ENCODE measurements at regions not wholly inside any gene's neighbourhood (a gene's known extent, or its start where the extent isn't known, plus 50 kb on each side); places are given as distances from the start of the nearest gene placed in this dataset.

GRCh38 chr12:67202011-67202677 is 67.0 kb upstream of the CAND1 start:
- no peaks in the 10 kb centered on the region for H3F3A ChIP-seq (ENCODE audit: insufficient read depth, low read length, poor library complexity, severe bottlenecking)
- no peak overlapping the region for H3K4me2 ChIP-seq (ENCODE audit: low read length)
- H3K27ac ChIP-seq (ENCODE audit: low read length), result no peak overlapping the region
- H2AFZ ChIP-seq (ENCODE audit: low read depth, low read length), result no peak overlapping the region
- no peak overlapping the region for H3K4me3 ChIP-seq (ENCODE audit: low read length)
- no peaks in the 10 kb centered on the region for H3K9me2 ChIP-seq (ENCODE audit: insufficient read depth, low read length)
- no peaks in the 10 kb centered on the region for H3K9me3 ChIP-seq (ENCODE audit: low read length)
- H3K27me3 ChIP-seq (ENCODE audit: insufficient read depth, low read depth, low read length), result no peaks in the 10 kb centered on the region
- H4K20me1 ChIP-seq (ENCODE audit: insufficient read depth), result no peaks in the 10 kb centered on the region
- H3K9ac ChIP-seq (ENCODE audit: low read length), result no peak overlapping the region
- H3K79me2 ChIP-seq (replicated peaks; ENCODE audit: insufficient read depth, low read length), result no peaks in the 10 kb centered on the region
- TF ChIP-seq TAF1 (IDR thresholded peaks at IDR 0.05; ENCODE audit: low read depth) (no peak), MXI1 (conservative IDR thresholded peaks at IDR 0.05; ENCODE audit: poor library complexity, severe bottlenecking) (no peak), SMC3 (conservative IDR thresholded peaks at IDR 0.05; ENCODE audit: poor library complexity) (no peak), REST (IDR thresholded peaks at IDR 0.05; ENCODE audit: borderline replicate concordance) (no peak), CTCF (IDR thresholded peaks at IDR 0.05; ENCODE audit: poor library complexity, severe bottlenecking) (no peak), EP300 (conservative IDR thresholded peaks at IDR 0.05; ENCODE audit: poor library complexity, severe bottlenecking) (no peak), POLR2AphosphoS5 (IDR thresholded peaks at IDR 0.05) (no peak), RAD21 (conservative IDR thresholded peaks at IDR 0.05) (no peak), EZH2 (IDR thresholded peaks at IDR 0.05; ENCODE audit: borderline replicate concordance, insufficient read depth, low read length, poor library complexity, severe bottlenecking) (no peak)
- H3K36me3 ChIP-seq (ENCODE audit: insufficient read depth, low read length), result no peaks in the 10 kb centered on the region

GRCh38 chr12:67202678-67203012 is 66.5 kb upstream of the CAND1 start:
- Histone ChIP-seq H3K9me3 (ENCODE audit: low read length) (no peaks in the 10 kb centered on the region), H3K27ac (ENCODE audit: low read length) (no peak overlapping the region), H2AFZ (ENCODE audit: low read depth, low read length) (no peak overlapping the region), H3K36me3 (ENCODE audit: insufficient read depth, low read length) (no peaks in the 10 kb centered on the region), H3K79me2 (replicated peaks; ENCODE audit: insufficient read depth, low read length) (no peaks in the 10 kb centered on the region), H3K9ac (ENCODE audit: low read length) (no peak overlapping the region), H4K20me1 (ENCODE audit: insufficient read depth) (no peaks in the 10 kb centered on the region), H3K9me2 (ENCODE audit: insufficient read depth, low read length) (no peaks in the 10 kb centered on the region), H3K4me3 (ENCODE audit: low read length) (no peak overlapping the region), H3F3A (ENCODE audit: insufficient read depth, low read length, poor library complexity, severe bottlenecking) (no peaks in the 10 kb centered on the region), H3K27me3 (ENCODE audit: insufficient read depth, low read depth, low read length) (no peaks in the 10 kb centered on the region), H3K4me2 (ENCODE audit: low read length) (no peak overlapping the region)
- no peak for TF ChIP-seq SMC3 (conservative IDR thresholded peaks at IDR 0.05; ENCODE audit: poor library complexity)
- no peak for TF ChIP-seq TAF1 (IDR thresholded peaks at IDR 0.05; ENCODE audit: low read depth)
- no peak for TF ChIP-seq EP300 (conservative IDR thresholded peaks at IDR 0.05; ENCODE audit: poor library complexity, severe bottlenecking)
- TF ChIP-seq CTCF (IDR thresholded peaks at IDR 0.05; ENCODE audit: poor library complexity, severe bottlenecking), result no peak
- TF ChIP-seq RAD21 (conservative IDR thresholded peaks at IDR 0.05), result no peak
- TF ChIP-seq REST (IDR thresholded peaks at IDR 0.05; ENCODE audit: borderline replicate concordance), result no peak
- no peak for TF ChIP-seq MXI1 (conservative IDR thresholded peaks at IDR 0.05; ENCODE audit: poor library complexity, severe bottlenecking)
- no peak for TF ChIP-seq POLR2AphosphoS5 (IDR thresholded peaks at IDR 0.05)
- no peak for TF ChIP-seq EZH2 (IDR thresholded peaks at IDR 0.05; ENCODE audit: borderline replicate concordance, insufficient read depth, low read length, poor library complexity, severe bottlenecking)
